ENCODE measurements at regions not wholly inside any gene's neighbourhood (a gene's known extent, or its start where the extent isn't known, plus 50 kb on each side); places are given as distances from the start of the nearest gene placed in this dataset.

GRCh38 chr1:2887941-2888855 is 86.7 kb upstream of the TTC34 start:
- Mint-ChIP-seq H3K9me3 (no peaks in the 10 kb centered on the region), H3K27ac (no peak overlapping the region), H3K36me3 (no peaks in the 10 kb centered on the region), H3K27me3 (peaks cover 0 to 8% of the 10 kb centered on the region in 2 donors), H3K4me1 (ENCODE audit: low read depth in 2 of 2) (no peaks in the 10 kb centered on the region), H3K4me3 (no peak overlapping the region)
- ATAC-seq = no peak
- DNase-seq (ENCODE audit: low spot score) = no peak

- Mint-ChIP-seq H3K9me3 (no peaks in the 10 kb centered on the region), H3K27ac (no peak overlapping the region), H3K4me3 (no peak overlapping the region), H3K4me1 (ENCODE audit: low read depth in 2 of 2) (no peaks in the 10 kb centered on the region), H3K36me3 (no peaks in the 10 kb centered on the region), H3K27me3 (peaks cover 0 to 8% of the 10 kb centered on the region in 2 donors)
- ATAC-seq (no peak), DNase-seq (ENCODE audit: low spot score) (no peak)
Observed at GRCh38 chr1:2890221-2890850, 88.8 kb upstream of the TTC34 start.

GRCh38 chr1:2891923-2892448 is 90.5 kb upstream of the TTC34 start:
- no peak overlapping the region for H3K27ac Mint-ChIP-seq
- no peak overlapping the region for H3K4me3 Mint-ChIP-seq
- no peaks in the 10 kb centered on the region for H3K36me3 Mint-ChIP-seq
- DNase-seq (ENCODE audit: low spot score) = no peak
- peaks cover 0 to 6% of the 10 kb centered on the region in 2 donors for H3K27me3 Mint-ChIP-seq
- H3K4me1 Mint-ChIP-seq (ENCODE audit: low read depth in 2 of 2) = no peaks in the 10 kb centered on the region
- no peaks in the 10 kb centered on the region for H3K9me3 Mint-ChIP-seq
- no peak for ATAC-seq

- no peaks in the 10 kb centered on the region for H3K4me1 Mint-ChIP-seq (ENCODE audit: low read depth in 2 of 2)
- no peak overlapping the region for H3K27ac Mint-ChIP-seq
- ATAC-seq (no peak), DNase-seq (ENCODE audit: low spot score) (no peak)
- H3K36me3 Mint-ChIP-seq = no peaks in the 10 kb centered on the region
- H3K27me3 Mint-ChIP-seq = peaks cover 0 to 5% of the 10 kb centered on the region in 2 donors
- no peaks in the 10 kb centered on the region for H3K9me3 Mint-ChIP-seq
- H3K4me3 Mint-ChIP-seq = no peak overlapping the region
Observed at GRCh38 chr1:2893473-2894120, 92.1 kb upstream of the TTC34 start.

- no peaks in the 10 kb centered on the region for H3K27me3 Mint-ChIP-seq
- H3K4me1 Mint-ChIP-seq (ENCODE audit: low read depth in 2 of 2) = no peaks in the 10 kb centered on the region
- no peak overlapping the region for H3K4me3 Mint-ChIP-seq
- H3K9me3 Mint-ChIP-seq = no peaks in the 10 kb centered on the region
- H3K36me3 Mint-ChIP-seq = no peaks in the 10 kb centered on the region
- no peak overlapping the region for H3K27ac Mint-ChIP-seq
- no peak for DNase-seq (ENCODE audit: low spot score)
- no peak for ATAC-seq
Observed at GRCh38 chr1:2894381-2895041, 93.0 kb upstream of the TTC34 start.

- Mint-ChIP-seq H3K36me3 (no peaks in the 10 kb centered on the region), H3K9me3 (no peaks in the 10 kb centered on the region), H3K4me3 (no peak overlapping the region), H3K27ac (no peak overlapping the region), H3K4me1 (ENCODE audit: low read depth in 2 of 2) (no peaks in the 10 kb centered on the region), H3K27me3 (no peaks in the 10 kb centered on the region)
- DNase-seq (ENCODE audit: low spot score) = no peak
- no peak for ATAC-seq
Observed at GRCh38 chr1:2896824-2897223, 95.3 kb upstream of the TTC34 start.

- DNase-seq (ENCODE audit: low spot score) (no peak), ATAC-seq (no peak)
- no peaks in the 10 kb centered on the region for H3K36me3 Mint-ChIP-seq
- no peaks in the 10 kb centered on the region for H3K4me1 Mint-ChIP-seq (ENCODE audit: low read depth in 2 of 2)
- H3K9me3 Mint-ChIP-seq = no peaks in the 10 kb centered on the region
- no peak overlapping the region for H3K27ac Mint-ChIP-seq
- no peaks in the 10 kb centered on the region for H3K27me3 Mint-ChIP-seq
- no peak overlapping the region for H3K4me3 Mint-ChIP-seq
Observed at GRCh38 chr1:2903226-2903625, 101.7 kb upstream of the TTC34 start.

GRCh38 chr1:2904191-2904590 is 102.7 kb upstream of the TTC34 start:
- ATAC-seq = no peak
- no peaks in the 10 kb centered on the region for H3K4me1 Mint-ChIP-seq (ENCODE audit: low read depth in 2 of 2)

GRCh38 chr1:2905356-2905755 is 103.9 kb upstream of the TTC34 start:
- Mint-ChIP-seq H3K27ac (no peak overlapping the region), H3K36me3 (no peaks in the 10 kb centered on the region), H3K9me3 (no peaks in the 10 kb centered on the region), H3K4me1 (ENCODE audit: low read depth in 2 of 2) (no peaks in the 10 kb centered on the region), H3K27me3 (no peaks in the 10 kb centered on the region), H3K4me3 (no peak overlapping the region)
- ATAC-seq = no peak
- DNase-seq (ENCODE audit: low spot score) = no peak

More at GRCh38 chr1:2904191-2904590, 102.7 kb upstream of the TTC34 start:
- H3K27ac Mint-ChIP-seq = no peak overlapping the region
- H3K4me3 Mint-ChIP-seq = no peak overlapping the region
- H3K36me3 Mint-ChIP-seq = no peaks in the 10 kb centered on the region
- no peaks in the 10 kb centered on the region for H3K27me3 Mint-ChIP-seq
- DNase-seq (ENCODE audit: low spot score) = no peak
- no peaks in the 10 kb centered on the region for H3K9me3 Mint-ChIP-seq

GRCh38 chr1:2906085-2906484 is 104.6 kb upstream of the TTC34 start:
- H3K4me1 Mint-ChIP-seq (ENCODE audit: low read depth in 2 of 2) = no peaks in the 10 kb centered on the region
- no peak overlapping the region for H3K4me3 Mint-ChIP-seq
- DNase-seq (ENCODE audit: low spot score) (no peak), ATAC-seq (no peak)
- H3K36me3 Mint-ChIP-seq = no peaks in the 10 kb centered on the region
- no peaks in the 10 kb centered on the region for H3K9me3 Mint-ChIP-seq
- no peaks in the 10 kb centered on the region for H3K27me3 Mint-ChIP-seq
- no peak overlapping the region for H3K27ac Mint-ChIP-seq

- no peak overlapping the region for H3K4me3 Mint-ChIP-seq
- no peaks in the 10 kb centered on the region for H3K4me1 Mint-ChIP-seq (ENCODE audit: low read depth in 2 of 2)
- H3K36me3 Mint-ChIP-seq = no peaks in the 10 kb centered on the region
- no peak for ATAC-seq
- DNase-seq (ENCODE audit: low spot score) = no peak
- no peaks in the 10 kb centered on the region for H3K9me3 Mint-ChIP-seq
- H3K27me3 Mint-ChIP-seq = no peaks in the 10 kb centered on the region
- no peak overlapping the region for H3K27ac Mint-ChIP-seq
Observed at GRCh38 chr1:2906620-2907019, 105.1 kb upstream of the TTC34 start.

GRCh38 chr1:2907051-2907450 is 105.6 kb upstream of the TTC34 start:
- no peaks in the 10 kb centered on the region for H3K27me3 Mint-ChIP-seq
- H3K36me3 Mint-ChIP-seq = no peaks in the 10 kb centered on the region
- no peak for DNase-seq (ENCODE audit: low spot score)

GRCh38 chr1:2908081-2908480 is 106.6 kb upstream of the TTC34 start:
- Mint-ChIP-seq H3K9me3 (no peaks in the 10 kb centered on the region), H3K4me1 (ENCODE audit: low read depth in 2 of 2) (no peaks in the 10 kb centered on the region), H3K36me3 (no peaks in the 10 kb centered on the region), H3K4me3 (no peak overlapping the region), H3K27ac (no peak overlapping the region), H3K27me3 (no peaks in the 10 kb centered on the region)
- ATAC-seq (no peak), DNase-seq (ENCODE audit: low spot score) (no peak)

More at GRCh38 chr1:2907051-2907450, 105.6 kb upstream of the TTC34 start:
- H3K9me3 Mint-ChIP-seq = no peaks in the 10 kb centered on the region
- no peak overlapping the region for H3K4me3 Mint-ChIP-seq
- H3K27ac Mint-ChIP-seq = no peak overlapping the region
- H3K4me1 Mint-ChIP-seq (ENCODE audit: low read depth in 2 of 2) = no peaks in the 10 kb centered on the region
- ATAC-seq = no peak

Data from natural killer cell treated with Interleukin-12 subunit alpha and Interleukin-12 subunit beta and Interleukin-15 and Interleukin-18, amount 100 ng/mL, for 72 hours (primary cell).